NCI-H1105 treated with DMSO at 0.1 percent for 48 hours (cell line): ENCODE measurements at regions not wholly inside any gene's neighbourhood (a gene's known extent, or its start where the extent isn't known, plus 50 kb on each side); places are given as distances from the start of the nearest gene placed in this dataset.
"Not testable (repeated sequence)": the region's sequence is repeated elsewhere in the genome, so short reads cannot be mapped to it uniquely, and the experiment has no call there.

ENCODE experiments used
- DNase-seq: peaks from one replicate; lab custom pipeline; 2025; lab: John Stamatoyannopoulos, UW

DNA sequence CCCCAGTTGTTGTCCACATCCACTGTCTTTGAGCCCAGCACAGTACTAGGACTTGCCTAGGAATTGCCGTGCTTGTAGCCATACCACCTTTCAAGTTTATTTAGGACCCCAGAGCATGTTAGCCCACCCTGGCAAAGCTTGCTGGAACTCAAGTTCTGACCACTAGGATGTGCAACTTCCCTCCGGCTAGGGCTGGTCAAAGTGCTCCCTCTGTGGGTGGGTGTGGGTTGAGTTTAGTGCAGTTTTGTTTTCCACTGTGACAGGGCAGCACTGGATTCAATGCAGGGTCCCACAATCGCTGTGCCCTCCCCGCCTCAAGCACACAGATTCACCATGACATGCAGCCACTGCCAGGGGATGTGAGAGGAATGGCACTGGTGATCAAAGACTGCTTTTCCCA is 96.0 kb downstream of the RASGEF1B start:
- DNase-seq: no peak

DNA sequence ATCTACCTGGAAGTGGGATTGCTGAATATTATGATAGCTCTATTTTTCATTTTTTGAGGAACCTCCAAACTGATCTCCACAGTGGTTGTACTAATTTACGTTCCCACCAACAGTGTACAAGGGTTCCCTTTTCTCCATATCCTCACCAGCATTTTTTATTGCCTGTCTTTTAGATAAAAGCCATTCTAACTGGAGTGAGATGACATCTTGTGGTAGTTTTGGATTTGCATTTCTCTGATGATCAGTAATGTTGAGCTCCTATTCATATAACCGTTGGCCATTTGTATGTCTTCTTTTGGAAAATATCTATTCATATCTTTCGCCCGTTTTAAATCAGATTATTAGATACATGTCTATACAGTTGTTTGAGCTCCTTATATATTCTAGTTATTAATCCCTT is 101.8 kb downstream of the RASGEF1B start:
- DNase-seq: no peak

DNA sequence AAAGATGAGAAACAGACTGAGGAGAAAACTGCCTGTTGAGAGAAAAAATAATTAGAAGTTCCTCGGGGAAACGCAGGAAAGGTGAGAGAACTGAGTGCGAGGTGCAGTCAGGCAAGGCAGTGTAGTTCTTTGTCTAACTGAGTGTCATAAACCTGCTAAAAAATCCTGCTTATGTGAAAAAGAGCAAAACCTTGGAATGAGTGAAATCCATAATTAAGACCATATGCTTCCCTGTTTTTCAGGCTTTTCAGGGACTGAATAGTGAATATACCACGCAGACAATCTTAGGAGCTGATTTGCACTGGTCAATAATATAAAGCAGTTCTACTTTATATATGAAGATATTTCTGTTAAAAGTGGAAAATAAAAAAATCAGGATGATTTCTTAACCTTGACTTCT is 104.9 kb downstream of the RASGEF1B start:
- no peak for DNase-seq

DNA sequence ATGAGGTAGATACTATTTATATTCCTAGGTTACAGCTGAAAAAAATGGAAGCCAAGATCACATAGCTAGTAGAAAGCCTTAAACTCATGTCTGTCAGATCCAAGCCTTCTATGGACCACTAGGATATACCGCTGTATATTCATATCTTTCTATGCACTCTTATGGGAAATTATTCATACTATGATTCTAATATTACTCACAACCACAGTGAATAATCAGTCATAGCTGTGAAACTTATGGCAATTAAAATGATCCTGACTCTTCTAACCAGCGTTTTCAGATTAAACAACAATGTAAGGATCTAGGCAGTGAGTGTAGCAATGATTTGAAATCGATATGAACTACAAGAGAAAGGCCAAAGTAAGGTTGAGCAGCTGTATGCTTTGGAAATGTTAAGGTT is 111.0 kb downstream of the RASGEF1B start:
- no peak for DNase-seq

DNA sequence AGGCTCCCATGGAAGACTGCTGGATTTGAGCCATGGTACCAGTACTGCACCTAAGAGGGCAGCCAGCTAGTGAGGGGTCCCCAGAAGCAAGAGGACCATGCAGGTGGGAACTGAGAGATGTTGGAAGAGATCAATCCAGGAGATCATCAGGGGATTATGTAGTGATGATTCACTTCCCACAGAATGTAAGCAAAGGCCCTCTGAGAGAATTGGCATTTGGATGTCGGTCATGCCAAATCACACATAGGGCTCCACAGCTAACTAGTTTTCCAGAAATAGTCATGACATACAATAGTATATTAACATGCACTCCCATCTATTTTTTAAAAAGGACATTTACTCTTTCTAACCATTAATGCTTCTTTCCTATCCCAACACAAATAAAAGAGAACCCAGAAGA is 112.5 kb downstream of the RASGEF1B start:
- DNase-seq: no peak

DNA sequence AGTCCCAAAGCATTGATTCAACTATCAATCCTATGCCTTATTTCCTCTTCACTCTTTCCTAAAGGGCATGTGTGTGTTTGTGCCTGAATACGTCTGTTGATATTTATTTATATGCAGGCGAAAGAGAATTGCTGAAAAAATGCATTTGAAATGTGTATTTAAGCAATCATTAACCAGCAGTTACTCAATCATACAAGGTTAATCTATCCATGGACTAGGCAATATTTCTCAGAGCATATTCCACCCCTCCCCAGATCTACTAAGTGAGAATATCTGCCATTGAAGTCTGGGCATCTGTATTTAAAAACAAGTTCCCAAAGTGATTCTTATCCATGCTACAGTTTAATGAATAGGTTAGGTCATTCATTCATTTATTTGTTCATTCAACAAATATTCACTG is 113.6 kb downstream of the RASGEF1B start:
- DNase-seq: no peak

DNA sequence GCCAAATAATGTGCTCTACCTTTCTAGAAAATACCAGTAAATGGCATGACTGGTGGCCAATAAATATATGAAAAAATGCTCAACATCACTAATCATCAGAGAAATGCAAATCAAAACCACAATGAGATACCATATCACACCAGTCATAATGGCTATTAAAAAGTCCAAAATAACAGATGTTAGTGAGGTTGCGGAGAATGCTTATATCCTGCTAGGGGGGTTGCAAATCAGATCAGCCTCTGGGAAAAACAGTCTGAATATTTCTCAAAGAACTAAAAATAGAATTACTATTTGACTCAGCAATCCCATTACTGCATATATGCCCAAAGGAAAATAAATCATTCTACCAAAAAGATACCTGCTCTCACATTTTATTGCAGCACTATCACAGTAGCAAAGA is 115.1 kb downstream of the RASGEF1B start:
- DNase-seq: no peak

DNA sequence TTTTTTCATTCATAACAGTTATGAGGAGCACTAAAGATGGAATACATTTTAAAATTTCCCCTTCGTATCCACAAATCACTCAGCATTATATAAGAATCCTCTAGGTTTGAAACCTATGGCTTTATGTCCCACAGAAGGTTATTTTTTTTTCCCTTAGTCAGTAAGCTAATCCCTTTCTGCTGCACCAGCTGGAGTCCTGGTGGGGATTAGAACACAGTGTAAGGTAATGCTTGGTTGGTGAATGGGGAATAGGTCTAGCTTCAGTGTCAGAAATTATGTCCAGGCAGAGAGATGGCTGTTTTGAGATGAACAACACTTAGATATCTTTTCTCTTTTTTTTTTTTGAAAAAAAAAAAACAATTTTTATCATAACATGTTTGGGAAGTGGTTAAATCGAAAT is 116.6 kb downstream of the RASGEF1B start:
- DNase-seq: no peak

DNA sequence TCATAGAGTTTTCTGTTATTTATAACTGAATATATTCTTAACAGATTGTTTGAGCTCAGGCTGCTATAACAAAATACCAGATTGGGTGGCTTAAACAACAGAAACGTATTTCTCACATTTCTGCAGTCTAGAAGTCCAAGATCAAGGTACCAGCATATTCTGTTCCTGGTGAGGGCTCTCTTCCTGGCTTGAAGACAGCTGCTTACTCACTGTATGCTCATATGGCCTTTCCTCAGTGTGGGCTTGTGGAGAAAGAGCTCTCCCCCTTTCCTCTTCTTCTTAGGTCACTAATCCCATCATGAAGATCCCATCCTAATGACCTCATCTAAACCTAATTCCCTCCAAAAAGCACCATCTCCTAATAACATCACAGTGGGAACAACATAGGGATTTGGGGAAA is 117.8 kb downstream of the RASGEF1B start:
- no peak for DNase-seq

DNA sequence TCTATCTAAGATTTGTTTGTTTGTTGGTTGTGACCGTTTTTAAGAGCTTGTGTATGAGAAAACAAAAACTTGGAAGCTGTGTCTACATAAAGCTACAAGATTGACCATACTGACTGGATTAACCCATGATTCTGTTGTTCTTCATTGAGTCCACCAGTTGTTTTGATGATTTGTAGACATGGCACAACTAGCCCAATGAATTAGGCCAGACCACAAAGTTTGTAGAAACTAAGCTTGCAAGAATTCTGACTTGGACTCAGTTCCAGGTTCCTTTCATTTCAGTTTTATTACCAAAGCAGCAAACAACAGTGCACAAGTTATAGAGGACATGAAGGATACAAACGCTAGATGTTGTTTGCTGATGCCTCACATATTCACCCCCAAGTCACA is 119.3 kb downstream of the RASGEF1B start:
- DNase-seq: no peak

DNA sequence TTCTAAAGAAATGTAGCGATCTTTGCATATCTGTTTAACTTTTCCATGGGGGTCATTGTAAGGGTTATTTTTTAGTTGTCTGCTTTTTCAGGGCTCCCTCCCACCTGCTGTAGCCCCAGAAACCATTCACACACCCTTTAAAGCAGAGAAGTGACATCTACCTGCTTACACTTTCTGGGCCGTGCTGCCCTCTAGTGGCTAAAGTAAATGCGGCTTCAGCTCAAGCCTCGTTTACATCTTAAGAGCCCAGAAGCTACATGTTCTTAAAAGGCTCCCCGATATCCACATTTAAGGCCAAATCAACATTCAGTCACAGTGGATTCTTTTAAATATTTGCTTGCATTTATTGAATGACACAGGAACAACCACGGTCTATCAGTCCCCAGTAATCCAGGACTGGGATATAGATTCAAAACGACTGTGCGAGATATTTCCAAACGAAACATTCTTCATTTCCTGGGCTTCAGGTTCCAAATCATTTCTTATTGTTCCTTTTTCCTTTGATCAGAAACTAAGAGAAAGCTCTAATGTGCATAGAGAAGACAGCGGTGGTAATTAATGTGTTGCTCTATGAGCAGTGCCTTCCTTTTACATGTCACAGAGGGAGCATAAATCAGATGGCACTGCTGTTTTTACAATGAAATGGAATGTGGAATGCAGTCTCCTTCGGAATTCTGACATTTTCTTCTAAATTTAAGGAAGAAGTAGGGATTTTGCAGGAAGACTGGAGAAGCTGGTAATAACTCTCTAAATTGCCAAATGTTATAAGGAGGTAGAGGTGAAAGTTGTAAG is 119.9 kb downstream of the RASGEF1B start:
- DNase-seq: peak; percentile 46

DNA sequence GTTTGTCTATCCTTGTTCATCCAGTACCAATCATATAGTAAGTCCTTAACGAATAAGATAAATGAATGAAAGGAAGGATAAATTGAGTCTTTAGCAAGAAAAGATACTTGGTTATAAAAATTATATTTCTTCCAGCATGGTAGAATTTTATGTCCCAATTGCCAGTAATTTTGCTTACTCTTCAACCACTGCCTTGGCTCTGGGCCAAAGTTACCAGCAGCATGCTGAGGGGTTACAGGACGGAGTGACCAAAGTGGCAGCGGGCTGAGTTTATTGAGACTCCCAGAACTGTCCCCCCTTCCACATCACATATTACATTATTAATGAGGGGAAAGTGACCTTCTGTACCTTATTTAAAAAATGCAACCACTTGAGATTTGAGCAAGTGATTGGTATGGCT is 121.7 kb downstream of the RASGEF1B start:
- DNase-seq: no peak

DNA sequence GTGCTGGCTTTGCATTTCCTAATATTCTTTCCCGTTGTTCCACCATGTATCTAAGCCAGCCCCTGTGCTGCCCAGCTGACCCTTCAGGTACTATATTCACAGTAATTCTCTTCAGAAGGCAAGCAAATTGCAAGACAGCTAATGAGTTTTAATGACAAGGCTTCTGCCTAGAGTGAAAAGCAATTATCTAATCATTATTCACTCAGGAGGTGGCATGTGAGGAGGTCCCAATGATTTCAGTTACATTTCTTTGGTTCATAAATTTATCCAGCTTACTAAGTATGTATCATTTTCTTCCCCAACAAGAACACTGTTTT is 123.0 kb downstream of the RASGEF1B start:
- DNase-seq: no peak

DNA sequence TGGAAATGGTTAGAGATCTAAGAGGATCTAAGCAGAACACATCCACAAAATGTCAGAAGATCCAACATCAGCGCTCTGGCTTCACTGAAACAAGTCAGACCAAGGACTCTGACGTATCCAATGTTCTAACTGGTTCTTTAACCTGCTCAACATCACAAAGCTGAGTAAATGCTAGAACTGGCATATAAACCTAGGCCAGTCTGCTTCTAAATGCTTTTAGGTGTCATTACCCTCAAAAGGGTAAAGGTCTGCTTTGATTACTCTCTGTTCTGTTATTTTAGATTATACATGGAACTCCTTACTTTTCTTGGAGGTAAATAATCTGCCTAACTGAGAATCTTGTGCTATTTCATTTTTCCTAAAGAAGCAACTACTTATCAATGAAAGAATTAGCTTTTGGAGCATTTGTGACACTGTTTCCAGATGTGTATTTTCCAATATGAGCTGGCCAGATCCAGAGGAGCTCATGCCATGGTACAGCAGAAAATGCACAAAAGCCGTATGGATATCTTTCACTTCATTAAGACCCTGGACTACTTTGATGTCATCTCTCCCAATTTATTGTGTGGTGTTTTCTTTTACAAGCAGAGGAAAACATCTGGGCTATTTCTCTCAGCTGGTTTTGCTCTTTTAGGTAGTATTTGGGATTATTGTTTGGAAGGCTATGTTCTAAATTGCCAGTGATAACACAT is 123.5 kb downstream of the RASGEF1B start:
- DNase-seq: no peak

DNA sequence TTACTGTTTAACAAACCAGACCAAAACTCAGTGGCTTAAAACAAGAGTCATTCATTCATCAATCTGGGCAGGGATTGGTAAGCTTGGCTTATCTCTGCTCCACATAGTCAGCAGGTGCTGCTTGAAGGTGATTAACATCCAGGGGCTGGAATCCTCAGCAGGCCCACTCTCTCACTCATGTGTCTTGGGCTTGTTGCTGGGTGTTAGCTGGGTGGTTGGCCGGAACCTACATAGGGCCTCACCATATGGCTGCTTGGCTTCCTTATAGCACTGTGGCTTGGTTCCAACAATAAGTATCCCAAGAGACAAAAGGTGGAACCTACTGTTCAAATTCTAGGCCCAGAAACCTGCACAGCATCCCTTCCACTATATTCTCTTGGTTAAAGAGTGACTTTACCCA is 125.0 kb downstream of the RASGEF1B start:
- DNase-seq: no peak

DNA sequence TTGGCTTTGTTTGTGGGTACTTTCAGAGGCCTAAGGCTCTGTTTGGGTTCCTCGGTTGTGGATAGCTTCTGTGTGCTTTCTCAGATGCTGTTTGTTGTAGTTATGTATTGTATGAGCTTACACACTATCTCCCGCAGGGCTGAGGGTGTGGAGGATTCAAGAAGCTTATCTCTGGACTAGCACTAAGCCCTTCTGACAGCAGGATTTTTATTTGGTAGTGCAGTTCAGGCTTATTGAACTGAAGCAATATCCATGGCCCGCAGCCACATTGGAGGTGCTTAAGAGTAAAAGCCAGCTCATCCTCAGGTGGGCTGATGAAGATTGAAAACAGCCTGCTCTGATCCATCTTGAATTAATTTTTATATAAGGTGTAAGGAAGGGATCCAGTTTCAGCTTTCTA is 128.2 kb downstream of the RASGEF1B start:
- no peak for DNase-seq

DNA sequence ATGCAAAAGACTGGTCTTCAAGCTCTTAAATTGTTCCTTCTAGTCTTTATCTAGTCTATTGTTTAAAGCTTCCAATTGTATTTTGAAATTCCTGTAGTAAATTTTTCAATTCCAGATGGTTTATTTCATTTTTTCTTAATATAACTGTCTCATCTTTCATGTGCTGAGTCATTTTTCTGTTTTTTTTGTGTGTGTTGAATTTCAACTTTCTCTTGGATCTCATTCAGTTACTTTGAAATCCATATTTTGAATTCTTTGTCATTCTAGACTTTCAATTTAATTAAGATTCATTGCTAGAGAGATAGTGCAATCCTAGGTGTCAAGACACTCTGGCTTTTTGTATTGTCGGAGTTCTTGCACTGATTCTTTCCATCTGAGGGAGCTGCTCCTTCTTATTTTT is 128.0 kb upstream of the PRKG2 start:
- no peak for DNase-seq

DNA sequence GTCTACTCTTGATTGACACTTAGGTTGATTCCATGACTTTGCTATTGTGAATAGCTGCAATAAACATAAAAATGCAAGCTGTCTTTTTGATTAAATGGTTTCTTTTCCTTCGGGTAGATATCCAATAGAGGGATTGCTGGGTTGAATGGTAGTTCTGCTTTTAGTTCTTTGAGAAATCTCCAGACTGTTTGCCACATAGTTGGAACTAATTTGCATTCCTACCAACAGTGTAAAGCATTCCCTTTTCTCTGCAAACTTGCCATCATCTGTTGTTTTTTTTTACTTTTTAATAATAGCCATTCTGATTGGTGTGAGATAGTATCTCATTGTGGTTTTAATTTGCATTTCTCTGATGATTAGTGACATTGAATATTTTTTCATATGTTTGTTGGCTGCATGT is 122.2 kb upstream of the PRKG2 start:
- no peak for DNase-seq

DNA sequence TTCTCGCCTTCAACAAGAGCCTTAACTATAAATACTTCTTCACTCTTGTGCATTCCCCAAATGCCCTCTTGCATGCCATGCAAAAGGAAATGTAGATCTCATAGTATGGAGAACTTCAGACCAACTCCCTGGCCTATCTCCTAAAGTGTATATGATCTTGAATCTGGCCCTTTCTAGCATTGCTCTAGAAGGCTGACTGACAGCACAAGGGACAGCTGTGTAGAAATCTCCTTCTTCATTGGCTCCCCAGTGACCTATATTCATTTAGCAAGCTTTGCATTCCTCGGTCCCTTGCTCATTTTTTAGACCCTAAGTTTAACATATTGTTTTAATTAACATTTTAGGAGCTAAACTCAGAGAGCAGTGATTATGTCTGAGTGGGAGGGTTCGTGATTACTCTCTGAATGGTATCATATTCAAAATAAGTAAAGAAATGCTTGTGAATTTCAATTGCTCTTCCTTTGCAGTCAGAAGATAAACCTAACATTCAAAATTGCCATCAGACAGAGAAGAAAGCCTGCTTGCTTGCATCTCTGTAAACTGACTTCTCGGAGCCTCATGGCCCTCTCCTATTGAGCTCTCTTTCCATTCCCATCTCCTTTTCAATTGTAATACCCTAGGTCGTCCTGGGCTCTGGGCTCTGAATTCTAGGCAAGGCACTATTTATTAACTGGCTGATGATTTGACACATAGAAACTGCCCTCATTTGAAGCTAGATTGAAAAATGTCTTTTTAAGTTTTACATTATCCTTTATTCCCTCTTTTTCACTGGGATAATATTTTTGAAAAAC is 120.3 kb upstream of the PRKG2 start:
- no peak for DNase-seq

DNA sequence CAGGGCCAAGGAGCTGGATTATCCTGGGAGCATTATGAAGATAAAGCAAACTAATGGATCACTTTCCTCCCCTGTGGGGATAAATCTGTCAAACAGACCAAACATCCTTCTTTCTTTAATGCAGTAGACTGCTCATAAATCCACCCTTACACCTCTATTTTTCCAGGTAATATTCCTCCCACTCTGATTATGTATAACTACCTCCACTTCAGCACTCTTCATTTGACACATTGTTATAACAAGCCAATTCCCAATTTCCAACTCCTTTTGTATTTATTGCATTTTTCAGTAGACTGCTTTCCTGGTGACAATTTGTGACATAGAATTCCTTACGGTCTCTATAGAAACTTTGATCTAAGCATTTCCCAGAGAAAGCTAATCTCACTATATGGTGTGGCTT is 115.0 kb upstream of the PRKG2 start:
- no peak for DNase-seq

DNA sequence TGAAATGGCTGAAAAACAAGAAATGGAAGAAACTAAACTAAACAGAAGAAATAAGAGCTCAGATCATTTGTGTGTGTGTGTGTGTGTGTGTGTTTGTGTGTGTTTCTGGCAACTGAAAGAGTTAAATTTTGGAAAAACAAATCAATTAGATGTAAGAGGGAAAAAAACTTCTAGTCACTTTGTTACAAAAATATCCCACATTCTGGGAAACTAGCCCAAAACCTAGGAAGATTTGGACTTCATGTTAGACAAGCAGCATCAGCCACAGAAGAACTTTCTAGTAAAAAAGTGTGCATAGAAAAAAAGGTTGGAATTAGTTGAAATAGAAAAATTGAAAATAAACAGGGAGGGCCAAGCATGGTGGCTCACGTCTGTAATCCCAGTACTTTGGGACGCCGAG is 111.6 kb upstream of the PRKG2 start:
- DNase-seq: no peak

DNA sequence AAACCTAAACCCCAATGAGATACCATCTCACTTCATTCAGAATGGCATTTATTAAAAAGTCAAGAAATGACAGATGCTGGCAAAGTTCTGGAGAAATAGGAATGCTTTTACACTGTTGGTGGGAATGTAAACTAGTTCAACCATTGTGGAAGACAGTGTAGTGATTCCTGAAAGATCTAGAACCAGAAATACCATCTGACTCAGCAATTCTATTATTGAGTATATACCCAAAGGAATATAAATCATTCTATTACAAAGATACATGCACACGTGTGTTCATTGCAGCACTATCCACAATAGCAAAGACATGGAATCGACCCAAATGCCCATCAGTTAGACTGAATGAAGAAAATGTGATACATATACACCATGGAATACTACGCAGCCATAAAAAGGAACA is 109.6 kb upstream of the PRKG2 start:
- DNase-seq: not testable (repeated sequence)

DNA sequence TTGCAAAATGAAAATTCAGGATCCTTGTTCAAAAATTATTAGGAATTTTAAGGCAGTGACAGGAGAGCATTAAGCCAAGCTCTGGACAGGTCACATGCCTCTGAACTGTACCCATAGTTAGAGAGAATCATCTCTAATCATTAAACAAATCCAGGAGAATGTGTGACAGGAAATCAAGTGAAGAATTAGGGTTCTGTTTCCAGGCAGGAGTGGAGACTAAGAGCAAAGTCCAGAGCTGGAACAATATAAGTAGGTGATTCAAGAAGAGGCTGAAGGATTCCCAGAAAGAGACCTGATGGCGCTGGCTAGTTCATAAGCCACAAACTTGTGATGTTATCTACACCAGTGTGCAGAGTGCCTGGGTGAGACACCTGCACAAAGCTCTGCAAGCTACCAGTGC is 104.6 kb upstream of the PRKG2 start:
- DNase-seq: no peak
